Loucy (cell line): ENCODE measurements at regions not wholly inside any gene's neighbourhood (a gene's known extent, or its start where the extent isn't known, plus 50 kb on each side); places are given as distances from the start of the nearest gene placed in this dataset.

Experiments
- EZH2phosphoT487 ChIP-seq: fragments of 200-600 bp; IDR thresholded peaks from 2 replicates; pipeline ENCODE4 v1.6.1; 2018; ENCODE audit warnings: antibody characterized with exemption, mild to moderate bottlenecking, moderate library complexity, borderline replicate concordance
- TF ChIP-seq, protein P1 (sequence below): fragments of 200-600 bp; sonication (generic); conservative IDR thresholded peaks from 2 replicates; pipeline ENCODE4 v1.5.1; 2014; ENCODE audit warnings: mild to moderate bottlenecking, antibody characterized with exemption, low read length

- TF ChIP-seq, protein P1, sequence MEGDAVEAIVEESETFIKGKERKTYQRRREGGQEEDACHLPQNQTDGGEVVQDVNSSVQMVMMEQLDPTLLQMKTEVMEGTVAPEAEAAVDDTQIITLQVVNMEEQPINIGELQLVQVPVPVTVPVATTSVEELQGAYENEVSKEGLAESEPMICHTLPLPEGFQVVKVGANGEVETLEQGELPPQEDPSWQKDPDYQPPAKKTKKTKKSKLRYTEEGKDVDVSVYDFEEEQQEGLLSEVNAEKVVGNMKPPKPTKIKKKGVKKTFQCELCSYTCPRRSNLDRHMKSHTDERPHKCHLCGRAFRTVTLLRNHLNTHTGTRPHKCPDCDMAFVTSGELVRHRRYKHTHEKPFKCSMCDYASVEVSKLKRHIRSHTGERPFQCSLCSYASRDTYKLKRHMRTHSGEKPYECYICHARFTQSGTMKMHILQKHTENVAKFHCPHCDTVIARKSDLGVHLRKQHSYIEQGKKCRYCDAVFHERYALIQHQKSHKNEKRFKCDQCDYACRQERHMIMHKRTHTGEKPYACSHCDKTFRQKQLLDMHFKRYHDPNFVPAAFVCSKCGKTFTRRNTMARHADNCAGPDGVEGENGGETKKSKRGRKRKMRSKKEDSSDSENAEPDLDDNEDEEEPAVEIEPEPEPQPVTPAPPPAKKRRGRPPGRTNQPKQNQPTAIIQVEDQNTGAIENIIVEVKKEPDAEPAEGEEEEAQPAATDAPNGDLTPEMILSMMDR: no peak
- TF ChIP-seq EZH2phosphoT487: no peak
Measured at GRCh38 chr14:86094512-86094911, 564.6 kb downstream of the FLRT2 start.
